ENCODE measurements at regions not wholly inside any gene's neighbourhood (a gene's known extent, or its start where the extent isn't known, plus 50 kb on each side); places are given as distances from the start of the nearest gene placed in this dataset.

- Histone ChIP-seq H3K36me3 (no peaks in the 10 kb centered on the region), H3K4me1 (ENCODE audit: control insufficient read depth in 1 of 2, low read depth in 2 of 2) (peaks cover 0 to 5% of the 10 kb centered on the region in 2 donors), H3K4me3 (no peak overlapping the region), H3K27me3 (replicated peaks; ENCODE audit: insufficient read depth) (no peaks in the 10 kb centered on the region), H3K9me3 (no peaks in the 10 kb centered on the region), H3K27ac (no peak overlapping the region)
- TF ChIP-seq CTCF (IDR thresholded peaks at IDR 0.05): no peak
- no peak for ATAC-seq (ENCODE audit: insufficient number of reproducible peaks, low FRiP score, low read depth)
- no peak for DNase-seq (ENCODE audit: low spot score)
Observed at GRCh38 chr9:23444658-23445057, 381.4 kb downstream of the ELAVL2 start.

- Histone ChIP-seq H3K9me3 (no peaks in the 10 kb centered on the region), H3K4me1 (ENCODE audit: control insufficient read depth in 1 of 2, low read depth in 2 of 2) (peaks cover 0 to 11% of the 10 kb centered on the region in 2 donors), H3K27ac (no peak overlapping the region), H3K27me3 (replicated peaks; ENCODE audit: insufficient read depth) (no peaks in the 10 kb centered on the region), H3K36me3 (no peaks in the 10 kb centered on the region), H3K4me3 (no peak overlapping the region)
- no peak for TF ChIP-seq CTCF (IDR thresholded peaks at IDR 0.05)
- DNase-seq (ENCODE audit: low spot score) (no peak), ATAC-seq (ENCODE audit: insufficient number of reproducible peaks, low FRiP score, low read depth) (no peak)
Observed at GRCh38 chr9:23447166-23447565, 378.9 kb downstream of the ELAVL2 start.

- Histone ChIP-seq H3K4me3 (no peak overlapping the region), H3K27me3 (replicated peaks; ENCODE audit: insufficient read depth) (no peaks in the 10 kb centered on the region), H3K27ac (no peak overlapping the region), H3K36me3 (no peaks in the 10 kb centered on the region), H3K9me3 (no peaks in the 10 kb centered on the region), H3K4me1 (ENCODE audit: control insufficient read depth in 1 of 2, low read depth in 2 of 2) (peaks cover 0 to 11% of the 10 kb centered on the region in 2 donors)
- TF ChIP-seq CTCF (IDR thresholded peaks at IDR 0.05): no peak
- ATAC-seq (ENCODE audit: insufficient number of reproducible peaks, low FRiP score, low read depth) (no peak), DNase-seq (ENCODE audit: low spot score) (no peak)
Observed at GRCh38 chr9:23447944-23448343, 378.1 kb downstream of the ELAVL2 start.

GRCh38 chr9:23451802-23452418 is 374.1 kb downstream of the ELAVL2 start:
- no peak for ATAC-seq (ENCODE audit: insufficient number of reproducible peaks, low FRiP score, low read depth)
- DNase-seq (ENCODE audit: low spot score): no peak

GRCh38 chr9:23464275-23464674 is 361.8 kb downstream of the ELAVL2 start:
- Histone ChIP-seq H3K36me3 (no peaks in the 10 kb centered on the region), H3K9me3 (no peaks in the 10 kb centered on the region), H3K27me3 (replicated peaks; ENCODE audit: insufficient read depth) (no peaks in the 10 kb centered on the region), H3K4me3 (no peak overlapping the region), H3K4me1 (ENCODE audit: control insufficient read depth in 1 of 2, low read depth in 2 of 2) (no peaks in the 10 kb centered on the region), H3K27ac (no peak overlapping the region)
- no peak for DNase-seq (ENCODE audit: low spot score)
- no peak for ATAC-seq (ENCODE audit: insufficient number of reproducible peaks, low FRiP score, low read depth)
- TF ChIP-seq CTCF (IDR thresholded peaks at IDR 0.05): no peak

More at GRCh38 chr9:23451802-23452418, 374.1 kb downstream of the ELAVL2 start:
- Histone ChIP-seq H3K36me3 (no peaks in the 10 kb centered on the region), H3K4me3 (no peak overlapping the region), H3K4me1 (ENCODE audit: control insufficient read depth in 1 of 2, low read depth in 2 of 2) (peaks cover 0 to 11% of the 10 kb centered on the region in 2 donors), H3K27ac (no peak overlapping the region), H3K9me3 (no peaks in the 10 kb centered on the region), H3K27me3 (replicated peaks; ENCODE audit: insufficient read depth) (no peaks in the 10 kb centered on the region)
- TF ChIP-seq CTCF (IDR thresholded peaks at IDR 0.05): no peak

All from thoracic aorta (tissue), 2 donors.